HG02610 (cell line): ENCODE measurements at regions not wholly inside any gene's neighbourhood (a gene's known extent, or its start where the extent isn't known, plus 50 kb on each side); places are given as distances from the start of the nearest gene placed in this dataset.
A peak's percentile ranks its signal among the peaks of the same experiment; 100 is the strongest.

Experiments used
- ATAC-seq: cut with Tn5 transposase; IDR thresholded peaks from one replicate; pipeline ENCODE4 v1.9.1; 2021; ENCODE audit warnings: mild to moderate bottlenecking, moderate library complexity; ENCODE audit not compliant: unreplicated experiment

- no peak for ATAC-seq
These were observed 863.2 kb downstream of the TUSC7 start for GRCh38 chr3:117572786-117573185.

- no peak for ATAC-seq
These were observed 871.2 kb downstream of the TUSC7 start for GRCh38 chr3:117580806-117581205.

GRCh38 chr3:117586161-117586560 is 876.6 kb downstream of the TUSC7 start:
- ATAC-seq, result no peak

GRCh38 chr3:117587416-117587815 is 877.8 kb downstream of the TUSC7 start:
- no peak for ATAC-seq

DNA sequence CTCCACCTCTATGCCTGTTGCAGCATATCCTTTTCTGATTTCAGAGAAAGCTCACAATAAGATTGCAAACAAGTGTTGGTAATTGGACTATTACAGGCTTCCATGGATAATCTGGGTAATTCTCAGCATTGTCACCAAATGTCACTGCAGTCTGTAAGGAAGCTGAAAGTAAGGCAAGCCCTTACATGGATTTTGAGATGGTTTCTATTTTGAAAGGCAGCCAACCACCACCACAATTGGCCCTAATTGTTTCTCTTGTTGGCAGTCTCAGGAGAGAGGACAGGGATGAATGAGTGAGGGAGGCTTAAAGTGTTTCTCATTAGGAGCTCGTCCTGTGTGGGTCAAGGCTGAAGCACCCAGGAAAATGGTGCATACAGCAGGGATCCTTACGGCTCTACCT is 879.9 kb downstream of the TUSC7 start:
- no peak for ATAC-seq

- no peak for ATAC-seq
These were observed 886.0 kb downstream of the TUSC7 start for GRCh38 chr3:117595615-117596014.

GRCh38 chr3:117596503-117596902 is 886.9 kb downstream of the TUSC7 start:
- ATAC-seq, result no peak

DNA sequence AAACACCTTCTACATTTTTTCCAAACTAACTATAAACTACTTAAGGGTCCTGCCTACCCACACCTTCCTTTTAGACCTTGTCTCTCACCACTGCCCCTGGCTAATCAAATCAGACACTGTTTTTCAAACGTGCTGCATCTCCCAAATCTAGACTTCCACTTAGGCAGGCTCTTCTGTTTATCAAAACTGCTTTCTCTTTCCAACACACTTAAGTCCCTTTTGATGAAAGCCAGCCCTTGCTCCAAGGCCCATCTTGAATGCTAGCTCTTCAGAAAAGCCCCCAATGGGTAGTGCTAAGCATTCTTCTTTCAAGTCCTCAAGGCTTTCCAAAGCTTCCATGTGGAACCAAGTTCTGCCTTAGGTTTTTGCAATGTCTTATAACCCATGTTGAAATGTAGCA is 888.3 kb downstream of the TUSC7 start:
- no peak for ATAC-seq

DNA sequence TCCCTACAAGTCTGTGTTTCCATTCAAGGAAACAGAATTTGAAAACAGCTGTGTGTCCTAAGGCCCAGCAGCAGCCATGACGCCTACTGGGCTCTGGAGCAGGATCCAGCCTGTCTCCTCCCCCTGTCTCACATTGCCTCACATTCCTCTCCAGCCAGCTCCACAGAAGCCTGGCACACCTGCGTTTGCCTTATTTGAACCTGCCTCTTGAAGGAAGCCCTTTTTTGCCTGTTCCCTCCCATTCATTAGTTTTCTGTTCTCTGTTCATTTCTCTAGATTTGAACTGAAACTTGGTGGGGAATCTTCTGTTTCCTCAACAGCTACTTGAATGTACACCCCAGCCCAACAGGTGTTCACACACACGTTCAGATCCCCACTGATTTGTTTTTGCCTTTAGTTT is 890.5 kb downstream of the TUSC7 start:
- no peak for ATAC-seq

DNA sequence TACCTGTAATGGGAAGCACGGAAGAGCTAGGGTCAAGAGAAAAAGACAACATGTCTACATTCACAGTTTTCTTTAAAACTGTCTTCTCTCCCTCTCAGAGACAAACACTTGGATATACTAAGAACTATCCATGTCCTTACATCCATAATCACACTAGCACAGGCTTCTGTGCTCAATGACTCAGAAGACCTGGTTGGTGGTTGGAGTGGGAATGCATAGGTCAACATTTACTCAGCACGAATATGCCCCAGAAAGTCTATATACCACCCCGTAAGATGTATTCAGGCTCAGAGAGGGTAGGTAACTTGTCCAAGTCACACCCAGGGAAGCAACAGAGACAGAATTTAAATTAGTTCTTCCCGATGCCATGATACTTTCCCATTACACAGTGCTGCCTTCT is 891.1 kb downstream of the TUSC7 start:
- ATAC-seq, result no peak

- no peak for ATAC-seq
These were observed 892.6 kb downstream of the TUSC7 start for GRCh38 chr3:117602058-117602644.

DNA sequence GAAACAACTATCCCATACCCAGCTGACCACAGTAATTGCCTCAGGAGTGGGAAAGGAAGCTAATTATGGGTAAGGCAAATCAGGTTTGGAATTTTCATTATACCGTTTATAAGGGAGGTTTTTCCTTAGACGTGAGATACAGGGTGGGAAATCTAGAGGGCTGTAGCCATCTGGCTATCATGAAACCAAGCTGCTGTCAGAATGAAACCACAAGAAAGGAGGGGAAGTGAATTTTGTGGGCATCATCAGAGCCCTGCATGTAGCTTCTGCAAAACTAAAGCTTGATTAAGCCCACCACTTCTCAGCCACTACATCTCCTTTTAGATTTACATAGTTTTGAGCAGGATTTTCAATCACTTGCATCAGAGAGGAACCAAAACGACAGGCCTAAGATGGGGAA is 893.5 kb downstream of the TUSC7 start:
- ATAC-seq, result peak; percentile 66

DNA sequence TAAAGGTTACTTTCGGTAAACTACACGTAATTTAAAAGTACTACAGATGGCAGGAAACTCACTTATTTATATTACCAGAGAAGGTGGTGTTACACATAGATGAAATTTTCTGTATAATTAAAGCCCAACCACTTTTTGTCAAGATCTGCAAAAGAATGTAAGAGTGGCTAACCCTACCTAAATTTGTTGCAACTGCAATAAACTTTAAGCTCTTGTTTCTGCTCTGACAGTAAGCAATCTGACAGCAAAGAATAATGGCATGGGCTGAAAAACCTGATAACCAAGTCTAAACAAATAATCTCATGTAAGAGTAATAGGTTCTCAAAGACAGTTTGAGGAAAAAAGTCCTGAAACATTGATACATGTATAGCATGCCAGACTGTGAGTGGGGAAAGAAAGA is 897.3 kb downstream of the TUSC7 start:
- no peak for ATAC-seq

DNA sequence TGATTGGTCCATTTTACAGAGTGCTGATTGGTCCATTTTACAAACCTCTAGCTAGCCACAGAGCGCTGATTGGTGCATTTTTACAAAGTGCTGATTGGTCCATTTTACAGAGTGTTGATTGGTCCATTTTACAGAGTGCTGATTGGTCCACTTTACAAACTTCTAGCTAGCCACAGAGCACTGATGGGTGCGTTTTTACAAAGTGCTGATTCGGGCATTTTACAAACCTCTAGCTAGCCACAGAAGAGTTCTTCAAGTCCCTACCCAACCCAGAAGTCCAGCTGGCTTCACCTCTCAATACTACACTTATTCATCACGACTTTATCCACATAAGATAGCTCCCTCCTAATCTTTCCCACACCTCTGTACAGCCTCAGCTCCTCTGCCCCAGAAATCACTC is 899.8 kb downstream of the TUSC7 start:
- no peak for ATAC-seq

DNA sequence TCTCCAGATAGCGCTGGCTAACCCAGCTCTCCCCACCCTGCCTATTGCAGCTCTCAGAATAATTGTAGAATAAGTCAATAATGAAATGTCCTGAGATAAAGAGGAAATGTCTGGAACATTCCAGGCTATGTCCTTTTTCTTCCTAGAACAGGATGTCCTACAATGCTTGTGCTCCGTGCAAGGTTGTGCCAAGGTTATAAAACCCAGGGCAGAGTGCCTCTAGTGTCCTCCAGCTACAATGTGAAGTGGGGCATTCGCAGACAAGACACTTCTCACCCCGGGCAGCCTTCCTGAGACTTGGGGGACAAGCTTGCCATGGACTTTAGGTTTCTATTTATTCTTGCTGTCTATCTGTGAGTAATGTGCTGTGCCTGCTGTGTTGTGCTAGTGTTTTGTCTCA is 900.6 kb downstream of the TUSC7 start:
- no peak for ATAC-seq

GRCh38 chr3:117611211-117611610 is 901.6 kb downstream of the TUSC7 start:
- ATAC-seq, result no peak

- ATAC-seq, result no peak
These were observed 906.6 kb downstream of the TUSC7 start for GRCh38 chr3:117616227-117616626.

DNA sequence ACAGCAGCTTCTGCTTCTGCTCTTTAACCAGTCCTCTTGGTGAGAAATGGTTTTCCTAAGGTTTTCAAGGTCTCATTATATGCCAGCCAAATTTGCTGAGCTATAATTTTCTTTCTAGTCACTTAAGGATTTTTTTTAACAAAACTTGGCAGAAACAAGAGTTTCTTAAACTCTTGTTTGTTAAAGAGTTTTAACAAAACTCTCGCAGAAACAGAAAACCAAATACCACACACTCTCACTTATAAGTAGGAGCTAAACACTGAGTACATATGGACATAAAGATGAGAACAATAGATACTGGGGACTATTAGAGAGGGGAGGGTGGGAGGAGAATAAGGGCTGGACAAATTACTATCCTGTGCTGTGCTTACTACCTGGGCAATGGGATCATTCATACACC is 908.3 kb downstream of the TUSC7 start:
- ATAC-seq, result no peak

DNA sequence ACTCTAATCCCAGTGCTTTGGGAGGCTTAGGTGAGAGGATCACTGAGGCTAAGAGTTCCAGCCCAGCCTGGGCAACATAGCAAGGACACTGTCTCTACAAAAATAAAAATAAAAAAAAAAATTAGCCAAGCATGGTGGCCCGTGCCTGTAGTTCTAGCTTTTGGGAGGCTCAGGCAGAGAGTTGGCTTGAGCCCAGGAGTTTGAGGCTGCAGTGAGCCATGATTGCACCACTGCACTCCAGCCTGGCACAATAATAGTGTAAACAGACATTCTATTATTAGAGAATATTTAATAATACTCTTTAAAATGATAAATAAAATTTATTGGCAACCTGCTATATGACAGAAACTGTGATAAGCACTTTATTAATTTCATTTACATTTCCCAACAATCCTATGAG is 908.9 kb downstream of the TUSC7 start:
- ATAC-seq, result no peak

- ATAC-seq, result no peak
These were observed 910.2 kb downstream of the TUSC7 start for GRCh38 chr3:117619805-117620204.

- ATAC-seq, result no peak
These were observed 912.7 kb downstream of the TUSC7 start for GRCh38 chr3:117622171-117622841.

DNA sequence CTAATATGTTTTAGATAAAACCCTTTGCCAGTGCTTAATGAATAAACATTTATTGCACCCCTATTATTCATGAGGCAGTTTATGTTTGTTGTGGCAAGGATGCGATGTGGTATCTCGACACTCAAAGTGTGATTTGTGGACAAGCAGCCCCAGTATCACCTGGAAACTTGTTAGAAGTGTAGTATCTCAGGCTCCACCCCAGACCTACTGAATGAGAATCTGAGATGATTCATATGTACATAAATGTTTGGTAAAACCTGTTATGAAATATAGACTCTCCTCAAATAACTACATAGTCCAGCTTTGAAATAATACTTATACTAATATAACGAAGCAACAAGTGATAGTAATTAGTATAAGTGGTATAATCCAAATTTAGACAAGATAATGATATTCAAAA is 914.8 kb downstream of the TUSC7 start:
- ATAC-seq, result no peak

DNA sequence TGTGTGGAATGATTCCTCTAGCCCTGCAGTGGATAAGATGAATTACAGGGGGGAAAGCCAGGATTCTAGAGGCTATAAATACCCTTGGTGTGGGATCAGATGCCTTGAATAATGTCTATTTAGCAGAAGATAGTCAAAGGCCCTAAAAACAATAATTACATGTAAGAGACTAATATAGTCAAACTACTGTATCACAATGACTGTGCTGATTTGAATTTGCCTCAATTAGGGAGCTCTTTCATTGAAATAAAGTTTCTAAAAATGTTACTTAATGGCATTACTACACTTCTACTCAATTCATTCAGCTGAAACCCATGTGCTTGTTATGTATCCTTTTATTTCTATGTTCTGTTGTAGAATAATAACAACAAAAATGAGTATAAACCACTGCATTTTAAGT is 915.6 kb downstream of the TUSC7 start:
- ATAC-seq, result no peak
